ENCODE measurements at regions not wholly inside any gene's neighbourhood (a gene's known extent, or its start where the extent isn't known, plus 50 kb on each side); places are given as distances from the start of the nearest gene placed in this dataset.
"Not testable (repeated sequence)": the region's sequence is repeated elsewhere in the genome, so short reads cannot be mapped to it uniquely, and the experiment has no call there.

DNA sequence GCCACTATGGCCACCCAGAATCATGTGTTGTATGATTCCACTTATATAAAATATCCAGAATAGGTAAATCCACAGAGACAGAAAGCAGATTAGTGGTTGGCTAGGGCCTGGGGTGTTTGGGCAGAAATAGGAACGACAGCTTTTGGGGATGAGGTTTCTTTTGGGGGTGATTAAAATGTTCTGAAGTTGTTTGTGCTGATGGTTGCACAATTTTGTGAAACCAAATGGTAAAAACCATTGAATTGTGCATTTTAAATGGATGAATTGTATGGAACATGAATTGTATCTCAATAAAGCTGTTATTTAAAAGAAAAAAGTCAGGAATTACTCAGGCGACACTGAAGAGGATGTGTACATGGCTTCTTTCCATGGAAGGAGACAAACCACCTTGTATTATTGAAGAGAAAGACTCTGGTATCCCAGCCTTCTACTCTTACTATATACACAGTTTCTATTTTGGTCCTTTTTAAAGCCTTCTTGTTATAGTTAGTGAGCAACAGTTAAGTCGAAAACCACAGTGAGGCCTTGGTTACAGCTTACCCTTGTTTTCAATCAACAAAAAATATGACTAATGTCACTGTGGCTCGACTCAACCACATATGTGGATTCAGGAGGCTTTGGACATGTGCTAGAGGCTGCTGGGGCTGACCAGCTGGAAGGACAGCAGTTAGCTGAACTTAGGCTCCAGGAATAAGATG is 57.1 kb upstream of the KMT2E start:
- H3K4me1 Mint-ChIP-seq: peaks cover 39% of the 10 kb centered on the region
- TF ChIP-seq, protein P1, sequence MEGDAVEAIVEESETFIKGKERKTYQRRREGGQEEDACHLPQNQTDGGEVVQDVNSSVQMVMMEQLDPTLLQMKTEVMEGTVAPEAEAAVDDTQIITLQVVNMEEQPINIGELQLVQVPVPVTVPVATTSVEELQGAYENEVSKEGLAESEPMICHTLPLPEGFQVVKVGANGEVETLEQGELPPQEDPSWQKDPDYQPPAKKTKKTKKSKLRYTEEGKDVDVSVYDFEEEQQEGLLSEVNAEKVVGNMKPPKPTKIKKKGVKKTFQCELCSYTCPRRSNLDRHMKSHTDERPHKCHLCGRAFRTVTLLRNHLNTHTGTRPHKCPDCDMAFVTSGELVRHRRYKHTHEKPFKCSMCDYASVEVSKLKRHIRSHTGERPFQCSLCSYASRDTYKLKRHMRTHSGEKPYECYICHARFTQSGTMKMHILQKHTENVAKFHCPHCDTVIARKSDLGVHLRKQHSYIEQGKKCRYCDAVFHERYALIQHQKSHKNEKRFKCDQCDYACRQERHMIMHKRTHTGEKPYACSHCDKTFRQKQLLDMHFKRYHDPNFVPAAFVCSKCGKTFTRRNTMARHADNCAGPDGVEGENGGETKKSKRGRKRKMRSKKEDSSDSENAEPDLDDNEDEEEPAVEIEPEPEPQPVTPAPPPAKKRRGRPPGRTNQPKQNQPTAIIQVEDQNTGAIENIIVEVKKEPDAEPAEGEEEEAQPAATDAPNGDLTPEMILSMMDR (IDR thresholded peaks at IDR 0.05): no peak
- no peak overlapping the region for H3K4me3 Mint-ChIP-seq
- peaks cover under 1% of the 10 kb centered on the region for H3K9me3 Mint-ChIP-seq
- no peaks in the 10 kb centered on the region for H3K36me3 Mint-ChIP-seq (ENCODE audit: low read depth)
- peaks cover 4% of the 10 kb centered on the region for H3K27me3 Mint-ChIP-seq (ENCODE audit: low read depth, poor library complexity)
- DNase-seq: no peak
- H3K27ac Mint-ChIP-seq: peak overlapping the region; percentile 77

DNA sequence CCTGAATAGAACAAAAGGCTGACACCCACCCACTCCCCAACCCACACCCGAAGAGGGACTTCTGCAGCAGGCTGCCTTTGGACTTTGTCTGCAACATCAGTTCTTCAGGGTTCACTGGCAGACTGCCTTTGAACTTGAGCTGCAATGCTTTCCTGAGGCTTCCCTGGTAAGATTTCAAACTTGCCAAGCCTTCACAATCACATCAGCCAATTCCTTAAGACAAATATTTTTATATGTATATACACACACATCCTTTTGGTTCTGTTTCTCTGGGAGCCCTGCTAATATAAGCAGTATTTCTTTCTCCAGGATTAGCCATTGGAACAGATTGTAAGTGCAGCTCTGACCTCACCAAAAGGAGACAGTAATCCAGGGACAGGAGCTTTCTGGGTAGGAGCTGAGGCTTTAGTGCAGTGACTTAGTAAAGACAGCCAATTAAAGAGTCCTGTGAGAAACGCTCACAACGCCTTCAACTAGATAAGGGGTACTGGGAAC is 55.6 kb upstream of the KMT2E start:
- TF ChIP-seq, protein P1 (IDR thresholded peaks at IDR 0.05): no peak
- Mint-ChIP-seq H3K27me3 (ENCODE audit: low read depth, poor library complexity) (peaks cover 6% of the 10 kb centered on the region), H3K4me3 (no peak overlapping the region), H3K36me3 (ENCODE audit: low read depth) (peaks cover 3% of the 10 kb centered on the region), H3K27ac (no peak overlapping the region), H3K9me3 (peaks cover 3% of the 10 kb centered on the region), H3K4me1 (peaks cover 44% of the 10 kb centered on the region)
- DNase-seq: no peak

DNA sequence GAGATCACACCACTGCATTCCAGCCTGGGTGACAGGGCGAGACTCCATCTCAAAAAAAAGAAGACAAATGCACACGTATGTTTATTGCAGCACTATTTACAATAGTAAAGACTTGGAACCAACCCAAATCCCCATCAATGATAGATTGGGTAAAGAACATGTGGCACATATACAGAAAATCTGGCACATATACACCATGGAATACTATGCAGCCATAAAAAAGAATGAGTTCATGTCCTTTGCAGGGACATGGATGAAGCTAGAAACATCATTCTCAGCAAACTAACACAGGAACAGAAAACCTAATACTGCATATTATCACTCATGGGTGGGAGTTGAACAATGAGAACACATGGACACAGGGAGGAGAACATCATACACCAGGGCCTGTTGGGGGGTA is 54.5 kb upstream of the KMT2E start:
- H3K4me1 Mint-ChIP-seq: peaks cover 44% of the 10 kb centered on the region
- H3K36me3 Mint-ChIP-seq (ENCODE audit: low read depth); H3K27ac Mint-ChIP-seq; H3K4me3 Mint-ChIP-seq; DNase-seq; H3K27me3 Mint-ChIP-seq (ENCODE audit: low read depth, poor library complexity): not testable (repeated sequence)
- H3K9me3 Mint-ChIP-seq: peaks cover 14% of the 10 kb centered on the region

DNA sequence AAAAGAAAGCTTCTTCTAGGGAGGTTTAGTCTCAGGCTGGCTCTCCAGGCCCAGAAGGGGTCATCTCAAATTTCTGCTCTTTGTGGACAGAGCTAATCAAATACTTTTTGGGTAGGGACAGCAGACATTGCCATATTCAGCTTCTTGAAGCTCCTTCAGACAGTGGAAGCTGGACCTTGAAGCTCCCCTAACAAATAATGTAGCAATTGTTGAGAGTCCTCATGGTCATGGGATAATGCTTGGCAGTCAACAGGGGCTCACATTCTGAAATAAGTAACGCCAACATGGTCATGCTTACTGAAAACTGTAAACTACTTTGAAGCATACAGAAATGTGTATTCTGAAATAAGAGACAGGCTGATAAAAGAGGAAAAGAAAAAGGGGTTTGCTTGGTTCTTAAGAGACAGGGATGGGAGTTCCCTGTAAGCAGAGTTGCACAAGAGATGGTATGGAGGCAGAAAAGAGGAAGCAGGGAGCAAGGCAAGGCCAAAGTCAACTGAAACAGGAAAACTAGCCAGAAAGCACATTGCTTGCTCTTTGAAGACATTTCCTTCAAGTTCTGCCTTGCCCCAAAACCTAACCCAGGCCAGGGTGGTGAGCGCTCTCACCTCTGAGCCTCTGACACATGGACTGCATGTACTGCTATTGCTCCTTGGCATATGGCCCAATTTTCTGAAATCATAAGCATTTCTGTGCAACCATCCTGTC is 53.1 kb upstream of the KMT2E start:
- peaks cover 5% of the 10 kb centered on the region for H3K36me3 Mint-ChIP-seq (ENCODE audit: low read depth)
- peaks cover 34% of the 10 kb centered on the region for H3K4me1 Mint-ChIP-seq
- peak overlapping the region; percentile 15 for H3K27ac Mint-ChIP-seq
- peaks cover 15% of the 10 kb centered on the region for H3K9me3 Mint-ChIP-seq
- TF ChIP-seq, protein P1 (IDR thresholded peaks at IDR 0.05): no peak
- DNase-seq: no peak
- peaks cover 6% of the 10 kb centered on the region for H3K27me3 Mint-ChIP-seq (ENCODE audit: low read depth, poor library complexity)
- no peak overlapping the region for H3K4me3 Mint-ChIP-seq

DNA sequence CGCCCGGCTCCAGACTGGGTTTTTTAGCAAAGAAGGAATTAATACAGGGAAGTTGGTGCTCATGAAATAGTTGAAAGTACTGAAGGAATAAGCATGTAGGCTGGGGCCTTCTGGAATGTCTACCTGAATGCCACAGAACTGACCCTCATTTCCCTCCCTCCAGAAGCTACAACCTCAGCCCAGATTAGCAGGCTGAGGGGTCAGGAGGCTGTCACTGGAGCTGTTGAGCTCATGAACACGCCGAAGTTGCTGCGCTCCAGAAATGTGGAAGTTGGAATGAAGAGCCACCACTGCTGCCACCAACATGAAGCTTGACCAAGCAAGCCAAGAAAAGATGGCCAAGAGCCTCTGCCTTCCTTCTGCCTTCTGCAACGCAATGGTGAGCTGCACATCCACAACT is 52.2 kb upstream of the KMT2E start:
- H3K4me1 Mint-ChIP-seq: peaks cover 27% of the 10 kb centered on the region

DNA sequence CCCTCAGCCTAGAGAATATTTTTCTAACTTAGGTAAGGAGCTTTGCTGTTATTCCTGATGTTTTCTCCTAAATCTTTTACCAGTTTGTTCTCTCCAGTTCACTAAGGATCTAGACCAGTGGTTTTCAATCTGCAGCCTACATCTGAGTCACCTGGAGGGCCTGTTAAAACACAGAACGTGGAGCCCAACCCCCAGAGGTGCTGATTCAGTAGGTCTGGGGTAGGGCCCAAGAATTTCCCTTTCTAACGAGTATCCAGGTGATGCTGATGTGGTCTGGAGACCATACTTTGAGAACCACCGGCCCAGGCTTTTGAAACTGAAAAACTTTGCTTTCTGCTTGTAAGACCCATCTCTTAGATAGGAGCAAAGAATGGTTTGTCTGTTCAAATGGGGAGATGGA is 51.2 kb upstream of the KMT2E start:
- DNase-seq: no peak

More for the DNA sequence above, 52.2 kb upstream of the KMT2E start:
- Mint-ChIP-seq H3K9me3 (peaks cover 15% of the 10 kb centered on the region), H3K27me3 (ENCODE audit: low read depth, poor library complexity) (peaks cover 6% of the 10 kb centered on the region), H3K27ac (no peak overlapping the region), H3K36me3 (ENCODE audit: low read depth) (peaks cover 5% of the 10 kb centered on the region), H3K4me3 (no peak overlapping the region)
- DNase-seq: no peak
- TF ChIP-seq, protein P1 (IDR thresholded peaks at IDR 0.05): no peak

More for the DNA sequence above, 51.2 kb upstream of the KMT2E start:
- peaks cover 15% of the 10 kb centered on the region for H3K9me3 Mint-ChIP-seq
- H3K27me3 Mint-ChIP-seq (ENCODE audit: low read depth, poor library complexity): peaks cover 6% of the 10 kb centered on the region
- TF ChIP-seq, protein P1 (IDR thresholded peaks at IDR 0.05): no peak
- H3K4me1 Mint-ChIP-seq: peaks cover 17% of the 10 kb centered on the region
- peaks cover 5% of the 10 kb centered on the region for H3K36me3 Mint-ChIP-seq (ENCODE audit: low read depth)
- H3K4me3 Mint-ChIP-seq: no peak overlapping the region
- H3K27ac Mint-ChIP-seq: no peak overlapping the region

Measured in nephron progenitor cell (in vitro differentiated cells).